ENCODE measurements at regions not wholly inside any gene's neighbourhood (a gene's known extent, or its start where the extent isn't known, plus 50 kb on each side); places are given as distances from the start of the nearest gene placed in this dataset.
"Not testable (repeated sequence)": the region's sequence is repeated elsewhere in the genome, so short reads cannot be mapped to it uniquely, and the experiment has no call there.

DNA sequence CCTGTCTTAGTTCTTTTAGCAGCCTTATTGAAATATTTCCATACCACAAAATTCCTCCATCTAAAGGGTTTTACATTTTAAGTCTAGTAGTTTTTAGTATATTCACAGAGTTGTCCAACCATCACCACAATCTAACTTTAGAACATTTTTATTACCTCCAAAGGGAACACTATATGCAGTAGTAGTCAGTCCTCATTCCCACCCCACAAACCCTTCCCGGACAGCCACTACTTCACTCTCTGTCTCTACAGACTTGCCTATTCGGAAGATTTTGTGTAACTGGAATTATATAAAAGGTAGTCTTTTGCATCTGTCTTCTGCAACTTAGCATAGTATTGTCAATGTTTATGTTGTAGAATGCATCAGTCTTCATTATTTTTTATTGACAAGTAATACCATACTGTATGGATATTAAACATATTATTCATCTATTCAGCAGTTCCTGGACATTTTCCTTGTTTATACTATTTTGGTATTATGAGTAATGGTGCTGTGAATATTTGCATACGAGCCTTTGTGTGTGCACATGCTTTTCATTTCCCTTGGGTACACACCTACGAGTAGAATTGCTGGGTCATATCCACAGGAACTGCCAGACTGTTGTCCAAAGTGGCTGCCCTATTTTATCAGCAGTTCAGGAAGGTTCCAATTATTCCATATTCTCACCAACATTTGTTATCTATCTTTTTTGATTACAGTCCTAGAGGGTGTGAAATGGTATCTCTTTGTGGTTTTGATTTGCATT lies 60.9 kb upstream of the LANCL2 start:
- no peak for DNase-seq

- no peak for DNase-seq
These were observed 60.0 kb upstream of the LANCL2 start for GRCh38 chr7:55305135-55305534.

DNA sequence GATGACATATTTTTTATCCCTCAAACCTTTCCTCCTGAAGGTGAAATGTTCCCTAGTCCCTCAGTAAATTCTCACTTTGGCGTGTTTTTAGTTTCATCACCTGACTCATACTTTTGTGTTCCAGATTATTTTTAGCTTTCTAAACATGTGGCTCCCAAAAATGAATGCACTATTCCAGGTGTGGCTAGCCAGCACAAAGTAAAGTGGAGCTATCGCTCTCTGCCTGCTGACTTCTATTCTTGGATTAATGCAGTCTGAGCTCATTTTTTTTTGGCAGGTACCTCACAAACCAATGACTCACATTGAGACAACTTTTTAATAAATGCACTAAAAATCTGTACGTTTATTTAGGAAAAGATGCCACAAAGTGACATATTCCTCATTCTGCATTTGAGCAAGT lies 58.8 kb upstream of the LANCL2 start:
- no peak for DNase-seq

DNA sequence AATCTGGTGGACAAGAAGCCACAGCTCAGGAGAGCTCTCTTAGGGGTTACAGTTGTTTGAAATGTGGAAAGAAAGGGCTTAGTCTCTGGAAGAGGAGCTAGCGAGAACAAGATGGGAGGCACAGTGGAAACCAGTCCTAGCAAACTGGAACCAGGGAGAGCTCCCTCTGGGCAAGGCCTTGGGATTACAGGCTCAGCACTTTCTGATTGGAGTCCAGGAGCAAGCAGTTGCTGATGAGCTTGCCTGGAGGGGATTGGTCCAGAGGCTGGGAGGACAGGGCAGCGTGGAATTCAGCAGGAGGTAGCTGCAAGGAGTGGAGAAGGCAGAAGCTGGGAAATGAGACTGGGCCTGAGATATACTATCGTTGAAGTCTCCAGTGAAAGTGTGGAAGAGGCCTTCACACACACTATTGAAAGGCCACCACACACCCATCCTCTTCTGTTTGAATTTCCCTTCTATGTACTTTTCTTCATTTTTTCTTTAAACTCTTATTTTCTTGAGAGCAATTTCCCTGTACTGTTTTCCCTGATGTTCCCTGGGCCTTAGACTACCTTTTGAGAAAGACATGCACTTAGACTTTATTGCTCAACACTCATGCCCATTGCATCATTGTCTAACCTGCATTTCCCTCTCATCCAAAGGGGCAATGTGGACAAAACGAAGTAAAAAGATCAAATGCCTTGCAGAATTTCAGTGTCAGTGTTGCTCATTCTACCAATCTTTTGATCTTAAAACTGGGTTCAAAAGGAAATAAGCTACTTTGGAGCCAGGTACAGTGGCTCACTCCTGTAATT lies 57.8 kb upstream of the LANCL2 start:
- no peak for DNase-seq

DNA sequence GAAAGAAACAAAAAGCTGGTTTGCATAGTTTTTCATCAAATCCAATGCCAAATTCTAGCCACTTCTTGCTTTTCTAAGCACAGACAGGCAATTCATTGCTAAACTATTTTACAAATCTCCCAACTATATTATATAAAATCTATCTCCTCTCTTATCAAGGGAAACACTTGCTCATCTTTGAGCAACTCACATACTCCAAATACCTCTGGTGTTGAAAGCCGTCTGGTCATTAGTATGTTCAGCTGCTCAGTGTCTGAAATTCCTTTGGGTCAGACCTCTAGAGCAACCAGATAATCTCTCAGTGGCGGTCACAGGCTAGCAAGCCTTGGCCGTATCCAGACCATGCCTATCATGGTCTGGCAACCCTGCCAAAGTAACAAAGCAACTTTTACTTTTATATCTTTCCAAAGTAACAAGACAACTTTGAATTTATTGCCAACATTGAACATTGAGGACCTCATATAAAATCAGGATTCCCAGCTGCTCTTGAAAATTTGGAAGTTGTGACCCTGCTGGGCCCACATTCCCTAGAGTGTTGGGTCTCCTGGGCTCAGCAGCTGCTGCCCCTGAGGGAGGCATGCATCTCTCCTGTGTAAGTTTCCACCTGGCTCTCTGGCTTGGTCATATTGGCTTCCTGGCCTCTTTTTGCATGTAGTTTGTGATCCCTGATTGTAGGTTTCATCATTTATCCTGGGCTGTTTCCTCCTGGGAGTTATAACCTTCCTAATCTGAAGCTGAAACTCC lies 56.8 kb upstream of the LANCL2 start:
- no peak for DNase-seq

GRCh38 chr7:55309040-55309991 lies 55.8 kb upstream of the LANCL2 start:
- no peak for DNase-seq

- DNase-seq, result no peak
These were observed 54.7 kb upstream of the LANCL2 start for GRCh38 chr7:55310287-55311025.

DNA sequence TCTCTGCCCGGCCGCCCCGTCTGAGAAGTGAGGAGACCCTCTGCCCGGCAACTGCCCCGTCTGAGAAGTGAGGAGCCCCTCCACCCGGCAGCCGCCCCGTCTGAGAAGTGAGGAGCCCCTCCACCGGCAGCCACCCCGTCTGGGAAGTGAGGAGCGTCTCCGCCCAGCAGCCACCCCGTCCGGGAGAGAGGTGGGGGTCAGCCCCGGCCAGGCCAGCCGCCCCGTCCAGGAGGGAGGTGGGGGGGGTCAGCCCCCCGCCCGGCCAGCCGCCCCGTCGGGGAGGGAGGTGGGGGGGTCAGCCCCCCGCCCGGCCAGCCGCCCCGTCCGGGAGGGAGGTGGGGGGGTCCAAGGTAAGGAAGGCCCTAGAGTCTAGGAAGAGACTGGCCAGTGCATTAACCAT lies 53.2 kb upstream of the LANCL2 start:
- DNase-seq, result not testable (repeated sequence)

- DNase-seq, result not testable (repeated sequence)
These were observed 51.5 kb upstream of the LANCL2 start for GRCh38 chr7:55313671-55314070.

DNA sequence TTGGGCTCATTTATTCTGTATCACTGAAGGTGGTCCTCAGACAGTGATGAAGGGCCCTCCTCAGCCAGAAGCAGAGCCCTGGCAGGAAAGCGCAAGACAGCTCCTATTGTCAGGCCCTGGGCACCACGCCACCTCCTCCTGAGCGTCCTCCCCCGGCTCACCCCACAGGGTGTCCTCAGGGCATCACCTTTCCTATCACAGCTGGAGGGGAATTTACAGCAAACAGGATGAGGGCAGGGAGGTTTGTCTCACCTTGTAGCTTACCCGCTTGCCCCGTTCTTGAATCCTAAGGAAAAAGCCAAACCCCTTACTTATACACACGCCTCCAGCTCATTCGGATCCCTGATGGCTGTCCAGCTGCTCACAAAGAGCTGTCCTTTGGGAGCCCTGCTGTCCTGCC lies 50.2 kb upstream of the LANCL2 start:
- no peak for DNase-seq

Data from NCI-H510A treated with DMSO at 0.1 percent for 48 hours (cell line).